Endometrial microvascular endothelial cells (primary cell): ENCODE measurements at regions not wholly inside any gene's neighbourhood (a gene's known extent, or its start where the extent isn't known, plus 50 kb on each side); places are given as distances from the start of the nearest gene placed in this dataset.
"Not testable (repeated sequence)": the region's sequence is repeated elsewhere in the genome, so short reads cannot be mapped to it uniquely, and the experiment has no call there.

ENCODE experiments used
- in situ Hi-C: cut with HindIII; loops from 2 replicates; pipeline ENCODE4 v1.10.0; 2017; ENCODE audit warnings: low sequenced_read_pairs, low pct_unique_long_range_greater_than_20kb; ENCODE audit errors: inconsistent ontology term

GRCh38 chr17:53765609-53766008 is 57.1 kb upstream of the KIF2B start:
- in situ Hi-C loops: no loop called here

- in situ Hi-C loops: no loop called here
Observed at GRCh38 chr17:53765129-53765528, 57.6 kb upstream of the KIF2B start.

DNA sequence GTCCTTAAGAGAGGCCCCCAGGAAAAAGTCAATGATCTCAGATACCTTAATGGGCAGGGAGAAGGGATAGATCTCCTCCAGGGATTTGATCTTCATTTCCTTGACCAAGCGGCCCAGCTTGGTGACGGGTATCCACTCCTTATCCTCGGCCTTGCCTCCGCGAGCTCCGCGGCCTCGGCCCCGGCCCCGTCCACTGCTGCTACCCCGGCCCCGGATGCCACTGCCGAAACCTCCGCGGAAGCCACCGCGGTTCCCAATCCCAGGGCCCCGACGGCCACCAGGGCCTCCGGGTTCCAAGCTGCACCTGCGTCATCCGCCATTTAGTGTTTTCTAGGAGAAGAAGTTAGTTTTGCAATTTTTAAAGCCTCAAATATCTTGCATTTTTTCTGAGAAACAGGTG is 65.2 kb upstream of the KIF2B start:
- in situ Hi-C loops: no loop called here

DNA sequence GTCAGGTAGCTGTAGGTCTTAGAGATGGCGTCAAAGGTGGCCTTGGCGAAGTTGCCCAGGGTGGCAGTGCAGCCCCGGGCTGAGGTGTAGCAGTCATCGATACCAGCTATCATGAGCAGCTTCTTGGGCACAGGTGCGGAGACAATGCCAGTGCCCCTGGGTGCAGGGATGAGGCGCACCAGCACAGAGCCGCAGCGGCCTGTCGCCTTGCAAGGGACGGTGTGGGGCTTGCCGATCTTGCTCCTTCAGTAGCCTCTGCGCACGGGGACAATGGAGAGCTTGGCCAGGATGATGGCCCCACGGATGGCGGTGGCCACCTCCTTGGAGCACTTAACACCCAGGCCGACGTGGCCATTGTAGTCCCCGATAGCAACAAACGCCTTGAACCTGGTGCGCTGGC is 65.6 kb upstream of the KIF2B start:
- in situ Hi-C loops: not testable (repeated sequence)

- in situ Hi-C loops: no loop called here
Observed at GRCh38 chr17:53749178-53749577, 73.5 kb upstream of the KIF2B start.

- in situ Hi-C loops: not testable (repeated sequence)
Observed at GRCh38 chr17:53748159-53748820, 74.4 kb upstream of the KIF2B start.

GRCh38 chr17:53740312-53740711 is 82.4 kb upstream of the KIF2B start:
- in situ Hi-C loops: no loop called here

GRCh38 chr17:53736516-53737240 is 86.0 kb upstream of the KIF2B start:
- in situ Hi-C loops: no loop called here

DNA sequence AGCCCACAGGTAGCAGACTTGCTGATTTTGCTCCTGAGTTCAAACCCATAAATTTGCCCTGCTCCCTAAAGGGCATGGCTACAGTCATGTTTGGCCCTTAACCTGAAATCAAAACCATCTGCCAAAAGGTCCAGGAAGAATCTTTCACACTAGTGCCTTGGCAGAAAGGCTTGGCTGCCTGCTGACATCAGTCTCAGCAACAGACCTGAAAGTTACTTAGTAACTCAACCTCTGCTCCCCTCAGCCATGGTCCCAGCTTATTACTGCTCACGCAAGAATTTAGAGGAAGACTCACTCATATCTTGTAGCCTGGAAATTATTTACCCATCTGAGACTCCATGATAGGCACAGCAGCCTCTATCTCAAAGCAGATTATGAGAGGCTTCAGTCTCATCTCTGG is 98.0 kb upstream of the KIF2B start:
- in situ Hi-C loops: no loop called here

DNA sequence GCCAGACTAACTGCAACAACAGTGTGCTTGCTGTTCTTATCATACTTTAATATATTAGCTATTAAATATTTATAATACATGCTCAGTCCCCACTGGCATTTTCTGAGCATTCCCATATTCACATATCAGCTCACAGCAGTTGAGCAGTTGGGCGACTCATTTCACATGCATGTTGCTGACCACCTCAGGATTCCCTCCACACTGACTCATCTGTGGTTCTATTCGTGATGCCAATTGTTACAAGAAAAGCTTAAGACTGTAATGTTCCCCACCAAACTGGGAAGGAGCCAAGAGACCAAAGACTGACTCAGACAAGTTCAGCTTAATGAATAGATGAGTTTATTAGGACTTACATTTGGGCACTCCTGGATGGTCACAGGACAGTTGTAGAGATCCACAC is 100.3 kb upstream of the KIF2B start:
- in situ Hi-C loops: no loop called here

- in situ Hi-C loops: no loop called here
Observed at GRCh38 chr17:53721101-53721500, 101.6 kb upstream of the KIF2B start.

- in situ Hi-C loops: no loop called here
Observed at GRCh38 chr17:53719229-53719628, 103.5 kb upstream of the KIF2B start.

DNA sequence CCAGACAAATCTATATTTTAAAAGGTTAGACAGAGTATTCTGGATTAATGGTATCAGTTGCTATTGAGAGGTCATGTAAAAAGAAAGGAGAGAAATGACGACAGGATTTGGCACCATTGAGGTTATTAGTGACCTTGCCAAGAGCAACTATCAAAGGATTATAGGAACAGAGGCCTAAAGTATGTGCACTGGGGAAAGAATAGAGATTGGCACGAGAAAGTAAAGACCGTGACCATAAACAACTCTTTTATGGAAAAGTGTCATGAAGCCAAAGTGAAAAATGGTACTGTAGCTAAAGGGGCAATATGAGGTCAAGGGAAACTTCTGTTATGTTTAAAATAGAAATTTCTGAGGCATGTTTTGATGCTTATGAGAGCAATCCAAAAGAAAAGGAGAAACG is 115.2 kb upstream of the KIF2B start:
- in situ Hi-C loops: no loop called here

GRCh38 chr17:53696286-53696685 is 126.4 kb upstream of the KIF2B start:
- in situ Hi-C loops: no loop called here

DNA sequence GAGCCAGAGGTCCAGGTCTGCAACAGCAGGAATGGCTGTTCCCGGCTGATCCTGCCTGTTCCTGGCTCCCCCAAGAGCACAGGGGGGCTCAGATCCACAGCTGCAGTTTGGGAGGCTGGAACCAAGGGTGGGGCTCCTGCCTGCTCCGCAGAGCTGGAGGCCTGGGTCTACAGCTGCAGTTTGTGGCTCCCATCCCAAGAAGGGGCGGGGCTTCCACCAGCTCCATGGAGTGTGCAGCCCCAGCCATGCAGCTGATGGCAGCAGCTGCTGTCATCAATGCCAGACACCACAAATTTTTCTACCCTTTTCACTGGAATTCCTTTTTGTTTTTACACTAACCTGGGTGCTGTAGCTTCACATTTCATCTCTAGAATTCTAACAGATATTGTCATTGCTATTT is 135.4 kb upstream of the KIF2B start:
- in situ Hi-C loops: no loop called here

- in situ Hi-C loops: no loop called here
Observed at GRCh38 chr17:53680745-53681144, 142.0 kb upstream of the KIF2B start.

DNA sequence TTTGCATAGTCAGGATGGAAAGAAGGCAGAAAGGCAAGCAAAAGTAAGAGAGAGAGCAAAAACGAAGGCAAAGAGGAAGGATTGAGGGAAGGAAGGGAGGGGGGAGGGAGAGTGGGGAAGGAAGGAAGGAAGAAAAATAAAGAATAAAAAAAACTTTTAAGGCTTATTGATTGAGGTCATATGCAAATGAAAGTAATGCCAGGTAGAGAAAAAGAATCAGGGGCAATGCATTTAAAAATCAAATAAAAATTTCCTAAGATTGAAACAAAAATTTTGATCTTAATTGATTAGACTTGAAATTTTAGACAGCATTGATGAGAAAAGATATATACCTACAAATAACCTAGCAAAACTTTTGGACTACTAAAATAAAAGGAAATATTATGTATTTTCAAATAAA is 153.9 kb upstream of the KIF2B start:
- in situ Hi-C loops: no loop called here

DNA sequence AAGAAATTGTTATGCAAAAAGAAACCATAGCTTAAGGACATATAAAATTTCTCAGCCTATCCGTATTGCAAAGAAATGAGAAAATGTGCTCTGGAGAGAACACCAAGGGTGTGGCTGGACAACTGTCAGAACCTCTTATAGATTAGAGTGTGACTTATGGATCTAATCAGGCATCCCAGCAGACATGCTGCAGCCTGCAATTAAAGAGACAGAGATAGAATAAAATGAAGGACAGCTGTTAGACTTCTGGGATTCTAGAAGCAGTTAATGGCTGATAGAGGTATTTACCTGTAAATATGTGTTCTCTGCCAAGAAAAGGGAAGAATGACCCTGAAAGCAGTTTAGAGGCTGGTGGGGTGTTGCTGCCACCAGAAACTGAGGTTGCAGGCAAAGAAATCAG is 160.1 kb upstream of the KIF2B start:
- in situ Hi-C loops: no loop called here

GRCh38 chr17:53659181-53659580 is 163.5 kb upstream of the KIF2B start:
- in situ Hi-C loops: no loop called here

- in situ Hi-C loops: no loop called here
Observed at GRCh38 chr17:53655591-53655990, 167.1 kb upstream of the KIF2B start.

DNA sequence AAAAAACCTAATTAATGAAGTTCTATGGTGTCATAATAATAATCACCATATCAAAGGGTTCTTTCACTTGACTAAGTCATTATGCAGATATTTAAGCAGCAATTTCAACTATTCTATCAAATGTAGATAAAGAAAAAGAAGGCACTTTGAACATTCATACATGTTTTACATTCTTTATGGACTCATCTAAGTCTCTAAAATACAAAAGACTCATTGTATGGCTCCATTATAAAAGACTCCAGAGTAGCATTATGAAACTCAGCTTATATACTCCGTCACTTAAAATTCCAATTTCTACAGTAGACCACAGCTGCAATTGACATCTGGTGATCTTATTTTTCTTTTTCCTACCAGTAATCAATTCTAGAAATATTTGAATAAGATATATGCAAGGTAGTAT is 173.5 kb upstream of the KIF2B start:
- in situ Hi-C loops: no loop called here
